HG03354 (cell line): ENCODE measurements at regions not wholly inside any gene's neighbourhood (a gene's known extent, or its start where the extent isn't known, plus 50 kb on each side); places are given as distances from the start of the nearest gene placed in this dataset.

Source experiments
- ATAC-seq: cut with Tn5 transposase; IDR thresholded peaks from one replicate; pipeline ENCODE4 v1.9.1; 2021; ENCODE audit warnings: mild to moderate bottlenecking; ENCODE audit not compliant: unreplicated experiment, poor library complexity, severe bottlenecking

GRCh38 chr9:28342815-28343338, 769.6 kb upstream of the C9orf72 start:
- no peak for ATAC-seq

- ATAC-seq, result no peak
Measured at GRCh38 chr9:28363151-28363562, 789.9 kb upstream of the C9orf72 start.

DNA sequence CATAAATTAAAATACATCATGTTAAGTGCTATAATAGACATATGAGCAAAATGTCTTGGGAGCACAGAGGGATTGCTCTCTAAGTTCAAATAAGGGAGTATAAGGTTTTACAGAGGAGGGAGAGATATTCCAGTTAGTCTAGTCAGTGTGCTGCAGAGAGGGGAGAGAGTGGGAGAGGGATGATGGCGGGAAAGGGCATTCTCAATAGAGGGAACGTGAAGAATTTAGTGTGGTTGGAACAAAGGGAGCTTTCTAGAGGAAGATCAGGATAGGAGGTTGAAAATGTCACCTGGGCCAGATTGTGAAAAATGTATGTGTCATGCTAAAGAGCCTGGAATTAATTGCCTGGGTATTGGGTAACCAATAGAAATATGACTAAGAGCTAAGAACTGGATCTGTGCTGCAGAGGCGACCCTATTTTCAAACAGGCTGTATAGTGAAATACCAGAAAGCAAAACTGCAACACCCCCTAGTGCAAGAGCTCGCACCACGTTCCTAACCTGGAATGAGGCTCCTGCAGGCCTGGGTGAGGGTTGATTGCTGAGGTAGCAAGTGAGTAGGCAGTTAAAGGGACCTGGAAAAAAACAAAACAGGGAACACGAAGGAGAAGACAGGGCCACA, 791.8 kb upstream of the C9orf72 start:
- no peak for ATAC-seq

GRCh38 chr9:28365728-28366127, 792.4 kb upstream of the C9orf72 start:
- no peak for ATAC-seq

DNA sequence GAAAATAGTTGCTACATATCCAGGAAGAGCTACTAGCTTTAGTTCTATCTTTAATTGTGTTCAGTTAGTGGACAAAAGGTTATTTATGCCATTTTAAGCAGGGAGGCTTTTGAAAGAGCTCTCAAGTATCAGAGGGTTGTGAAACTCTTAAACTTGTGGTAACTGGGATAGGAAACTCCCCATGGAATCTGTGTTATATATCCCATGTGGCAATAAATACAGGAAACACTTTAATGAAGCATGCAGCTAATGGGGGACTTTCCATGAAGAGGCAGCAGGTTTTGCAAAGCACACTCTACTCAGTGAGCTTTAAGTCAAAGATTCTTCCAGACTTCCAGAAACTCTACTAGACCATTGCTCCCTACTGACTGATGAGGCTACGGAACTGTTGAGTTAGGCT, 805.0 kb upstream of the C9orf72 start:
- ATAC-seq, result no peak

- no peak for ATAC-seq
Measured at GRCh38 chr9:28379082-28379481, 805.8 kb upstream of the C9orf72 start.

GRCh38 chr9:28389411-28389810, 816.1 kb upstream of the C9orf72 start:
- ATAC-seq, result no peak

GRCh38 chr9:28394774-28395173, 821.5 kb upstream of the C9orf72 start:
- ATAC-seq, result no peak

- no peak for ATAC-seq
Measured at GRCh38 chr9:28396058-28396457, 822.8 kb upstream of the C9orf72 start.

DNA sequence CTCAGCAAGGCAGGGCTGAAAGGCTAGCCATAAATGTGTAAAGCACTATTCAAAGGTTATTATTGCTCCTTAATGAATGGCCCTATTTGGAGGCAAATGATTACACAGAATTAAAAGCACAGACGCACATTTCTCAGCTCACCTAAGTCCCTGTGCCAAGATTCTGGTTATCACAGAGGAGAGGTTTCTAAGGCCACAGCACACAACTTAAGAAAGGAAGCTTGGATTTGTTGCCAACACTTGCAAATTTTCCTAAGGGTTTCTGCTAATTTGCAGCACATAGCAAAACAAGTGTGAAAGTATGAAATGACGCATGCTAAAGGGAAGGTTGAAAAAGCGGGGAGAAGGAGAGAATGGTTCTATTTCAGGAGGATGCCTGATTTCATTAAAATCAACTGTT, 834.1 kb upstream of the C9orf72 start:
- no peak for ATAC-seq

- ATAC-seq, result no peak
Measured at GRCh38 chr9:28409919-28410318, 836.6 kb upstream of the C9orf72 start.

DNA sequence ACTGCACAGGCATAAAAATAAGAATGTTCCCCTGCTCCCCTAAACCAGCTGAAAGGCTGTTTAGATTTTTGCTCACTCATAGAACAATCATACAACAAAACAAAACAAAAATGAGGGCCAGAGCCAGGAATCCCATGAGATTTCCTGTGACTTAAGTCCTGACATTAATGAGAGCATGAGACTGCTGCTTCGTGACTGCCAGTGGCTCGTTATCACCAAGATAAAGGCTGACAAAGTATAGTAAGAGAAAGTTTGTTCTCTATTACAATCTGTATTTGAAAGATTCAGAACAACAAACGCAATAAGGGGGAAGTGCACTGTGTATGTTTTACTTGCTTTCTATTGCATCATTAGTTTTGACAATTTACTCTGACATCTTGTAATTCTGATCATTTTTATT, 837.1 kb upstream of the C9orf72 start:
- ATAC-seq, result no peak

DNA sequence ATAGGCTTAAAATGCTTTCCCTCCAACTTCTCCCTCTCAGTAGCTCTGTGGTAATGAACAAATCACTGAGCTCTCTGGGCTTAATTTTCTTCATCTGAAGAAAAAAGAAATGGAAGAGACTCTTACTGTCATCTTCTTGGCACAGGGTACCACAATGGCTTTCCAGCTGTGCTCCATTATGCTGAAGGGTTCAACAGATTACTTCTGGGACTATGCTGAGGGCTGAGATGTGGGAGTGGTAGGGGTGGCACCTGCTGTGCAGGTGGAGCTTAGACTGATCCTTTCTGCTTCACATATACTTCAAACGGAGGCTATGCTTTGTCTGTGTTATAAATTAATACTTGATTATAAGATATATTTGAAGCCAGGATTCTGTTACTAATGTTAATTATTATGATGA, 840.2 kb upstream of the C9orf72 start:
- ATAC-seq, result no peak

DNA sequence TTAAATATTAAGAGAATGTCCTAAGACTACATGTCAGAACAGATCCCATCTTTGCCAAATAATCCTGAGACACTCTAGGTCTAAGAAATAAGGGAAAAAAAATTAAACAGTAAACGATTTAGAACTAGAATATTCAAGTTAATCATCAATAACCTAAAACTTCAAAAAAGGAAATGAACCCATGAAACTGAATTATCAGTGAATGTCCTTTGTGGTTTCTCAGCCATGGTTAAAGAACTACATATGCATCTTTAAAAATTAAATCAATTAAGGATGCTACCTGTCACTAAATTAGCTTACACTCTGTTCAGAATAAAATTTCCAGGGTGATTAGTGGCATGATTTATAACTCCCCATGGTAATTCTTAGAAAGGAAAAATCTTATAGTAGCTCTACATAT, 850.0 kb upstream of the C9orf72 start:
- ATAC-seq, result no peak

- no peak for ATAC-seq
Measured at GRCh38 chr9:28435456-28435855, 862.2 kb upstream of the C9orf72 start.

DNA sequence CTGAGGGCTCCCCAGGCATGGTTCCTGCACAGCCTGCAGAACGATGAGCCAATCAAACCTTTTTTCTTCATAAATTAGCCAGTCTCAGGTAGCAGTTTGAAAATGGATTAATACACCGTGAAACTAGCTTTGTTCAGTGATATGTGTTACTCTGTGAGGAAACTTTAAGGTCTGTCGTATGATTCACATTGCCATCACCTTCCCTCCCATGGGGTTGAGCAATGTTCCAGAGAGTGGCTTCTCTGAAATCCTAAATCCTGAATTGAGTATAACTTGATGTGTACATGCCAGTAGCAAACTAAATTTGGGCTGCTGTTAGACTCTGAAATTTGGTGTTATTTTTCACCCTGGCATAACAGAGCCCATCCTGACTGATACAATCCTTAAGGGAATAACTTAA, 866.4 kb upstream of the C9orf72 start:
- ATAC-seq, result no peak

DNA sequence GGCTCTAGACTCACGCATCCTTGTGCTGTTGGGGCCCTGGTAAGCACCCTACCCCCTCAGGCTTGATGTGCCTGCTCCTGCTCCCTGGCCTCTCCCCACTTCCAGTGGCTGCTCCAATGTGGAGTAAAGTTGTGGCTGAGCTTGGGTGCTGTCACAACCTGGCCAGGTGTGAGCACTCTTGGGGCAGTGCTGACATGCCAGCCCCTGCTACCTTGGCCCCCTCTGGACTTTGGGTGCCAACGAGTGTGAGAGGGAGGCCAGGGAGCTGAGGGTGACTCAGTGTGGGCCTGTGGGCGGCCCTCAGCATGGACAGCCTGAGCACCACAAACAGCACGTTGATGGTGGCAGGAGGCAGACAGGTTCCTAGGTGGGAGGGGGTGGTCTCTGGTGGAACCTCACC, 870.2 kb upstream of the C9orf72 start:
- ATAC-seq, result no peak

GRCh38 chr9:28444637-28445036, 871.4 kb upstream of the C9orf72 start:
- ATAC-seq, result no peak

GRCh38 chr9:28445211-28445610, 871.9 kb upstream of the C9orf72 start:
- no peak for ATAC-seq

DNA sequence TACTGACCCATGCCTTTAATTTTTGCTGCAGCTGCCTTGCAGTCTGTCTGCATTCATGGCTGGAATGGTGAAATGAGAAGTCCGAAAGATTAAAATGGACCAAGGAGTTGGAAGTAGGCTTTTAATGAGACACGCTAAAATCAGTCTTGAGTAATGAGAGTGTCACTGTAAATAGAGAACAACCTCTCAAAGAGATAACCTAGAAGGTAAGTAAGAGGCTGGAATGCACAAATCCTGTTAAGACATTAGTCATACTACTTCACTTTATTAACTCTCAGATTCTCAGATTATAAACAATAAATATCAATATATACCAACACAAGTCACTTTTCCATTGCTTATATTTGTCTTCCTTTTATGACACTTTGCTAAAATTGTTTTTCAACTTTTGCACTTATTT, 880.6 kb upstream of the C9orf72 start:
- no peak for ATAC-seq

DNA sequence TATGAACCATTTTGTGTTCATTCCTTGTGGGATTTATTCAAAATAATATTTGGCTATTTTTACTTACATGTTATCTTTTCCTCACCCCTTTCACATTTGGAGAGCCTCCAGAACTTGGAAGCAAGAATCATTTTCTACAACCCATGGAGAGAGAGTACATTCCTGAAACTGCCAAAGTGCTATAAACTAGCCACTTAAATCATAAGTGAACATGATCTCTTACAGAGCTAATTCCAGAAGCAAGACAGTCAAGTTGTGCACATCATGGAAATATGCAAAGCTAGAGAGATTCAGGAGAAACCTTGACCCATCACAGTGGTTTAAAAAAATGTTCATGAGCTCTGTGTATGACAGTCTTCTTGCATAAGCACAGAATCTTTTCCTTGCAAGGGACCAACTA, 883.6 kb upstream of the C9orf72 start:
- ATAC-seq, result no peak
